HG02870 (cell line): ENCODE measurements at regions not wholly inside any gene's neighbourhood (a gene's known extent, or its start where the extent isn't known, plus 50 kb on each side); places are given as distances from the start of the nearest gene placed in this dataset.

Source experiments
- ATAC-seq: cut with Tn5 transposase; IDR thresholded peaks from one replicate; pipeline ENCODE4 v1.9.1; 2021; ENCODE audit warnings: mild to moderate bottlenecking, moderate library complexity; ENCODE audit not compliant: unreplicated experiment

DNA sequence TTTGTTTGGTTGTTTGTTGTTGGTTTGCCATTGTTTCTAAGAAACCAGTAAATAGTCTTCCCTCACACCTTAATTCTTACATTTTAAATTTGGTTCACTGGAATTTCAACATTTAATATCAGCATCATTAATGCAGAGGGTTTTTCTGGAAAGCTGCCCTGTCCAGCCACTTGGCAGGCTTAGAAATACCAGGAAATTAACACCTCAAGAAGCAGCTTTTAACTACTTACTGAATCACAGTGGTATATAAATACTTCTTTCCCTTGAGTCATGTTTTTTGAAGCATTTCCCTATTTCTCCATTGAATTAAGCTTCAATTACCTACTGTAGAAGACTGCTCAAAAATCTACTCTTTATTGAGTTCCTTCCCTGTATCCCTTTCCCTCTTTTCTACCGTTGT, 1221.1 kb upstream of the ADGRL3 start:
- ATAC-seq: no peak

DNA sequence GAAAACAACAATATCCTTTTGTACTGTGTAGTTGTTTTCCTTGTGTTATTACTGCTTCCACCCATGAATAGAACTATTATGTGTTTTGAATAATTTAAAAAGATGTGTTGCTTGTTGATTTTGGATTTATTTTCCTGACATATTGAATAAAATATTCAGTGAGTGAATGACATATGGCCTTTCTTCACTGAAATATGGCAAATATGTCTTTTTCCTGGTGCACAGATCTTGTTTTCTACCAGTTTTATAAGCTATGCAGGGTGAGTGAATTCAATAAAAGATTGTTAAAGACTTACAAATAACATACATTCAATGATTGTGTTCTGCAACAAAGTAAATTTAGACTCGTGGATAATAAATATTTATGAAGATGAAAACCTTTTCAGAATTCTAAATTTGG, 1216.3 kb upstream of the ADGRL3 start:
- ATAC-seq: no peak

DNA sequence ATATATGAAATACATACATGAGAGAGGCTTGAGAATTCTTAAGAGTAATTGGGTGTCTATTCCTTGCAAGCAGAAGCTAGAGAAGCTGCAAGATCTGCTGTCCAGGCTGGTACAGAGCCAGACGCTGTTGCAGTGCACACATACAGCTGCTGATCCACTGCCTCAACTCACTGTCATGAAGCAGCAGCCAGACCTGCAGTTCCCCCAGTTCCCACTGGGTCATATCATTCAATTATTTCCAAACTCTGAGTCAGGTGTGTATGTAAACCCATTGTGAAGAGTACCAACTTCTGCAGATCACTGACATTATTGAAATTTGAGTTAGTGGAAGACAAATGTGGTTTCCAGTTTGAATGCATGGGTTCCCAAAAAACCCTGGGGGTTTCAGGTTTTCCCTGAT, 1212.8 kb upstream of the ADGRL3 start:
- no peak for ATAC-seq

DNA sequence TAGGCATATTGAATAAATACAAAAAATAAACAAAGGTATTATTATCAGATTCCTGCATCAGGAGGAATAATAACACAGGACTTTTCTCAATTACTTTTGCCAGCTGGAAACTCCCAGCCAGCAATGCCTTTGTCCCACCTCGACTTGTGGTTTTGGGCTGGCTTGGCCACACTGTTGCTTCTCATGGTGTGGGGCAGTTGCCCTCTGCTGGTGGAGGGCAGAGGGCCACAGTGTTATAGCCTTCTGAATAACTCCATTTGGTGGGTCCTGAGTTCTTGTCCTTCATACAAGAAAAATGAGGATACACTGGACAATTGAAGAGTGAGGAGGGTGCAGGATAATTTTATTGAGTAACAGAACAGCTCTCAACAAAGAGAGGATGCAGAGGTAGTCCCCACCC, 1206.0 kb upstream of the ADGRL3 start:
- no peak for ATAC-seq

DNA sequence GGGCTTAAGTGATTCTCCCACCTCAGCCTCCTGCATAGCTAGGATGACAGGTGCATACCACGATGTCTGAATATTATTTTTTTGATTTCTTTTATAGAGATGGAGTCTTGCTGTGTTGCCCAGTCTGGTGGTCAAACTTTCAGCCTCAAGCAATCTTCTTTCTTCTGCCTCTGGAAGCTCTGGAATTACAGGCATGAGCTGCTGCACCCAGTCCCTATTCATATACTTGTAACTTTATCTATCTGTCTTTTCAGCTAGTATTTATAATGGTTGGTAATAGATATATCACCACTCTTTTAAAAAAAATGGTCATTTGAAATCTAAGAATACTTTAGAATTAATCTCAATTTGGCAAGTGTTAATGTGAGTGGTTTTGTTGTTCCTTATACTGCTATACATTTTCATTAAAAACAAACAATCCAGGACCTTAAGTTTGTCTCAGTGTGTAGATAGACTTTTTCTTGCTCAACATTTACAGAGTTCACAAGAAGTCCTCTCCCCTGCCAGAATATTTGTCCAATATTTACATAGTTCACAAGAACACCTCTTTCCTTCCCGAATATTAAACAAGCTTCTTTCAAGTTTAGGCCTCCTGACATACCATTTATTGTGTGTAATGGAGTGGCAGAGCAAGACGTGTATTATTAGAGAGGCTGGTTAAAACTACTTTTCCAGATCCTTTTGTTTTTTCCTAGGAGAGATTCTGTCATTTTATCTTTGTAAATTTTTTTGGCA, 1197.4 kb upstream of the ADGRL3 start:
- ATAC-seq: no peak

DNA sequence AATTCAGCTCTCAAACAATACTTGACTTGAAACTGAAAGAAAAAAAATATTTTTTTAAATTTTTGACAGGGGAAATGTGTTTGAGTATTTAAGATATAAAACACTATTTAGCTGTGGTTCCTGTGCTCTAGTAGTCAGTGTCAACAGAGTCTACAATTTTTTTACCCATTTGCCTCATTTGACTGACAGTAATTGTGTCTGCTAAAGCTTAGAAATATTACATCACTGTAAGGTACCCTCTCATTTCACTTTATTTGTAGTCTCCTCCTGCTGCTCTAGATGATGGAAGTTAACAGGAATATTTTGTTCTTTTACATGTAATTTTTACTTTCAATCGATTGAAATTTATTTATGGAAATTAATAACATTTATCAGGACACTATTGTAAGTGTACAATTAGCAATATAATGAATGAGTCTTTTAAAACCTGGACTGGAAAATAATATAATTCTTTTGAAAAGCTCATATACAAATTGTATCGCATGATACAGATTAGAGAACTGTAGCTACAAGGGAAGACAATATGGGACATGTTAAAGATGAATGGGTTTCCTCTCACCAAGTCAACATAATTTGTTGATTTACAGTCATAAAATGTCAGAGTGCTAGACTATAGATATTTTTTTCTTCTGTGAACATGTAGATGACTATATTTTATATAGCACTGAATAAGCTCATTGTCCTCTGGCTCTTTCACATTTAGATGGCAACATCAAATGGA, 1186.5 kb upstream of the ADGRL3 start:
- ATAC-seq: no peak

DNA sequence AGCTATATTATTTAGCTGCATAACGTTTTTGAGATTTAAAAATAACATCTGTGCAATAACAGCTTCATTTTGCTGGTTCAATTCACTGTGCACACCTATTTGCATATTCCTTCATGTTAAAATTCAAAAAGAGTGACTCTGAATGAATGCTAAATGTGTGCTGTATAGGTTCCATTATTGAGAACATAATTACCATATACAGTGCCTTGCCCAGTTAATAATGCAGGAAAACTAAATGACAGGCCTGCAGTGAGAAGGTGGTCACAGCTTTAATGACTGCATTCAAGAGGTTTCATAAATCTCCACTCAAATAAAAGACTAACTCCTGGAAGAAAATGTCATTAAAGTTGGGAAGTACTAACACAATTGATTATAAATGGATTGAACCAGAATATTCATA, 1183.2 kb upstream of the ADGRL3 start:
- no peak for ATAC-seq

DNA sequence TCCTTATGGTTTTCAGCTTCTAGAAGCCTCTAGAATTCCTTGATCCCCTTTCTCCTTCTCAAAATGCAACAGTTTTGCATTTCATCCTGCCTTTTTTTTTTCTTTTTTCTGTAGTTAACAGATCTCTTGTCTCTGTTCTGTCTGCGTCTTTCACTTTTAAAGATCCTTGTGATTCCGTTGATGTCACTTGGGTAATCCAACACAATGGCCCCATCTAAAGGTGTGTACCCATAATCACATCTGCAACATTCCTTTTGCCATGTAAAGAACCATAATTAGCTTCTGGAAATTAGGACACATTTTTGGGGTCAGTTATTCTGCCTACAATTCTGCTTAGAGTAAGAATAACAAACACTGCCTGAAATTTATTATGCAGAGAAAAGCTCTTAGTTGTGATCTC, 1180.9 kb upstream of the ADGRL3 start:
- no peak for ATAC-seq

DNA sequence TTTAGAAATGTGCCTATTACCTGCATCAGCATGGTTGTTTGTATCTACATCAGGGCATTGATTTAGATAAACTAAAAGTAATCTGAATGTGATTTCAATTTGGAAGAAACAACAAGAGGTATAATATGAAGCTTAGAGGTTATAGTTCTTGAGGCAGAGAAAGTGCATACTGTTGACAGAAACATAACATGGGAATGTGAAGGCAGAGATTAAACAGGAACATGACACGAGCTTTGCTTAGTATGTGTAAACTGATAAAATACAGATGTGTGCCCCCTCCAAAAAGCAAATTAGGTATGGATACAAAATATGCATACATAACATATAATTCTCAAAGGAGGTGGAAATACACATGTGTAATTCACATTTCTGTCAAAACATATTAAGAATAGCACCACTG, 1180.2 kb upstream of the ADGRL3 start:
- ATAC-seq: no peak

DNA sequence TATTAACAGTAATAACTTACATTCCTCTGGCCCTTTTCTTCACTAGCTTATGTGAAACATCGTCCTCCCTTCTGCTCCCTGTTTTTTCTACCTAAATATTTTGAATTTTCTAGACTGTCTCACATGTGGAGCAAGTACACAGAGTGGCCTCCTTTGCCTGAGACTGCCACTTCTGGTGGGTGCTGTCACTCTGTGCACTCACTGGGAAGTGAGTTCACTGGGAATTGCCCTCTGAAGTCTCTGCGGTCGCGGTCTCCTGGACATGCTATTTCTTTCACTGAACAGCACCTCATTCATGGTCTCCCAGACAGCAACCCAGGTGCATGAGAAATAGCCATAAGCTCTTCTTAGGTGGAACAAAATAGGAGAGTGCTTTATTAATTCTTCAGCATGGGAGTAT, 1179.7 kb upstream of the ADGRL3 start:
- ATAC-seq: no peak

DNA sequence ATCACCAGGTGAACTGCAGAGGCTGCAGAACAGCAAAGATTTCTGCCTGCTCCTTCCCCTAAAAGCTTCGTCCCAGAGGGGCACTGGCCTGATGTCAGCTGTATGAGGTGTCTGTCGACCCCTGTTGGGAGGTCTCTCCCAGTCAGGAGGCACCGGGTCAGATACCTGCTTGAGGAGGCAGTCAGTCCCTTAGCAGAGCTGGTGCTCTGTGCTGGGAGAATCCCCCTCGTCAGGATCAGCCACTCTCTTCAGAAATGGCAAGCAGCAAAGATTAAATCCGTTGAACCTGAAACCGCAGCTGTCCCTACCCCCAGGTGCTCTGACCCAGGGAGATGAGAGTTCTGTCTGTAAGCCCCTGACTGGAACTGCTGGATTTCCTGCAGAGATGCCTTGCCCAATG, 1166.3 kb upstream of the ADGRL3 start:
- ATAC-seq: no peak

DNA sequence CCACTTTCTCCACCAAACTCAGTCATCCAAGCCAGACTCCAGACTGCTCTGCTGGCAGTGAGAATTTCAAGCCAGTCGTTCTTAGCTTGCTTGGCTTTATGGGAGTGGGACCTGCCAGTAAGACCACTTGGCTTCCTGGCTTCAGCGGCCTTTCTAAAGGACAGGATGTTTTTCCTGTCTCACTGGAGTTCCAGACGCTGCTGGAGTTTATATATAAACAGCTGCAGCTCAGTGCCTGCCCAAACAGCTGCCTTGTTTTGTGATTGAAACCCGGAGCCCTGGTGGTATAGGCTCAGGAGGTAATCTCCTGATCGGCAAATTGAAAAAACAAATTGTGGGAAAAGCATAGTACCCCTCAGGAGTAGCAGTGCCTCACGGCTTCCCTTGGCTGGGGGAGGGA, 1165.8 kb upstream of the ADGRL3 start:
- ATAC-seq: no peak

DNA sequence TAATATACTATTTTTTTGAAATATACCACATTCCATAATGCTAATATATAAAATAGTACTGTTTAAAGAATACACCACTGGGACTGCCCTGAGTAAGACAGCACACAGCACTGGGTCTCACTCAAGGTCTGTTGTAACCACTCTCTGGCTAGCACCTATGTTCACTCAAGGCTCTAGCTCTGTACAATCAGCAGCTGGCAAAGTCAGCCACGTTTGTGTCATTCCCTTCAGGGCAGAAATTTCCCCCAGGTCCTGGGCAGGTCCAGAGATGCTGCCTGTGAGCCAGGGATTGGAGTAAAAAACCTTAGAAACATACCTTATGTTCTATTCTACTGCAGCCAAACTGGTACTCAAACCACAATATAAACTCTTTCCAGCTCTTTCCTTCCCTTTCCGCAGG, 1160.2 kb upstream of the ADGRL3 start:
- ATAC-seq: no peak

DNA sequence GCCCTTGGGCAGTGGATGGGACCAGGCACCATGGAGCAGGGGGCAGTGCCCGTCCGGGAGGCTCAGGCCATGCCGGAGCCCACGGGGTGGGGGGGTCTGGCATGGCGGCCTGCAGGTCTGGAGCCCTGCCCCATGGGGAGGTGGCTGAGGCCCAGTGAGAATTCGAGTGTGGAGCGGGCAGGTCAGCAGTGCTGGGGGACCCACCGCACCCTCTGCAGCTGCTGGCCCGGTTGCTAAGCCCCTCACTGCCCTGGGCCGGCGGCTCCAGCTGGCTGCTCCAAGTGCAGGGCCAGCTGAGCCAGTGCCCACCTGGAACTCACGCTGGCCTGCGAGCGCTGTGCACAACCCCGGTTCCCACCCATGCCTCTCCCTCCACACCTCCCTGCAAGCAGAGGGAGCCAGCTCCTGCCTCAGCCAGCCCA, 1157.9 kb upstream of the ADGRL3 start:
- ATAC-seq: no peak

DNA sequence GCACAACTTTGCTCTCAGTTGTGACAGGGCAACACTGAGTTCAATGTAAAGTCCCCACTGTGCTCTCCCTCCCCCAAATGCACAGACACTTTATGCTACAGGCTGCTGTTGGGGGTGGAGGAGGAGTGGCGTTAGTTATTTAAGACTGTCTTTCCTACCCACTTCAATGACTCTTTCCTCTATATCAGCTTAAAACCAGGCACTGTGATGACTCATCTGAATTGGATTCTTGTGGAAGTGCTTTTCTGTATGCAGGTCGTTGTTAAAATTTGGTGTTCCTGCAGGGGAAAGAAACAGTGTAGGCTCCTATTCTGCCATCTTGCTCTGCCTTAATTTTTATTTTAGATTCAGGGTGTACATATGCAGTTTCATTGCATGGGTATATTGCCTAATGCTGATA, 1157.2 kb upstream of the ADGRL3 start:
- ATAC-seq: no peak

DNA sequence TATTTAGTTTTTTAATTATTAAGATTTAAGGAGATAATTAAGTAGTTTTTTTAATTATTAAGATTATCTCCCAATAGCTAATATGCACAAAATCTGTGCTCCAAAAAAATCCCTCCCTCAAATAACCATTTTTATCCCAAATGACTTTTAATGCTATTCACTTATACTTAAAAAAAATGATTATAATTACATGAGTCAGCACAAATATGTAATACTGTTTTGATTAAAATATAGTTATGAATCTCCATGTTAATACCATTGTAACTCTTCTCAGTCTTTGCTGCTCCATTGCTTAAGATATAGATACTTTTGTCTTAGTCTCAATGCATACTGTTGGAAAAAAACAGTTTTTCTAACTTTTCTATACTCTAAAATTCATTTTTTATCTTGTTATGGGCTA, 1121.1 kb upstream of the ADGRL3 start:
- ATAC-seq: no peak

DNA sequence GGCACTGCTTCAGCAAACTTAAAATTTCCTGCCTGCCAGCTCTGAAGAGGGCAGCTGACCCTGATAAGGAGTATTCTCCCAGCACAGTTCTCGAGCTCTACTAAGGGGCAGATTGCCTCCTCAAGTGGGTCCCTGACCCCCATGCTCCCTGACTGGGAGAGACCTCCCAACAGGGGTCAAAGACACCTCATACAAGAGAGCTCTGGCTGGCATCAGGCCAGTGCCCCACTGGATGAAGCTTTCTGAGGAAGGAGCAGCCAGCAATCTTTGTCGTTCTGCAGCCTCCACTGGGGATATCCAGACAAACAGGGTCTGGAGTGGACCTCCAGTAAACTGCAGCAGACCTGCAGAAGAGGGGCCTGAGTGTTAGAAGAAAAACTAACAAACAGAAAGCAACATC, 1118.3 kb upstream of the ADGRL3 start:
- ATAC-seq: no peak

DNA sequence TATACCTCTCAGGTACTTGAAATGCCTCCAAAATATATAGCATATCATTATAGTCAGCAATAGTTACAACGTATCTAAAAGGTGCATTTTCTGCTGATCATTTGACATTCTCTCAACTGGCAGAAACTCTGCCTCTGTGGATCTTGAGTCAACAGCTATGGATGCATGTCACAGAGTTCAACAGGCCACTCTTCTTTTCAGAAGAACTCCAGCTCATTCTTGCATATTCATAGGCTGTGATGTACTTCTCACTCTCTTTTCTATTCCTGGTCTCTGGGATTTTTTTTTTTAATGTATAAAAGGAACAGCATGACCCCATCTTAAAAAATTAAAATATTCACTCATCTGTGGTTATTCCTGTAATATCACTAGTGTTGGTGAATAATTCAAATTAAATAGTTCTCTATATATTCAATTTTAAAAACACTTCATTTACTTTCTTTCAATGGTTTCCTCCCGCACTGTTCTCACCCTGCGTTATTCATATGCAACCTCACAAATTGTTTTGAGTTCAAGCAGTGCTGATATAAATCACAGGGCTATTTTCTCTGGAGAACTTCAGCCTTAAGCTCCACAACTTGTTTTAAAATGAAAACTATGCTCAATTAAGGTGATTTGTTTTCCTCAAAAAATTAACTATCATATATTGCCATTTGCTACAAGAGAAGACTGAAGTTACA, 1111.2 kb upstream of the ADGRL3 start:
- ATAC-seq: no peak

DNA sequence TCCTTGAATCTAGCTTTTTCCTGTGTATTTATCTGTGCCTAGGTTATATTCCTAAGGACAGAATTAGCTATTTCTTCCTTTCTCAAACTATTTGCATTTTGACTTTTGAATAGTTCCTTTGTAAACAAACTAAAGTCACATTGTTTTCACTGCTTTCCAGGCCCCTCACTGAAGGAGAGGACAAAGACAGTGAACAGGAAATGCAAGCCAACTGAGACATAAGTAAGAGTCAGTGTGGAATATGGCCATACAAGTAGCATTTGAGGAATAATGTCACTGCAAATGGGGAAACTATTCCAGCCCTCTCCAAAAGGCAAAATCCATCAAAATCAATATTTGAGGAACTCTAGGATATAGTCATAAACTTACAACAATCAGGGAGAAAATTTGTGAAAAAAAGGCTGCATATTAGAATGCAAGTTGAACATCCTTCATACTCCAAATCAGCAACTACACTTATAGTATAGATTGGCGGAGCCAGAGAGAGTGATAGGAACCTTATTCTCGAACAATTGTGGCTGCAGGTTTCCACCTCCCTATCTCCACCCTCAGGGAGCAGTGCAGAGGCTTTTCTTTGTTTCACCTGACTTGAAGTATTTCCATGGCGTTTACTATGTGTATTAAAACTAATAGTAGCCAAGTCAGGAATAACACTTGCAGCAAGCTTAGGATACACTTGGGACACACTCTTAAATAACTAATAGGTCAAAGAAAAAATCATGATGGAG, 1110.4 kb upstream of the ADGRL3 start:
- ATAC-seq: no peak

DNA sequence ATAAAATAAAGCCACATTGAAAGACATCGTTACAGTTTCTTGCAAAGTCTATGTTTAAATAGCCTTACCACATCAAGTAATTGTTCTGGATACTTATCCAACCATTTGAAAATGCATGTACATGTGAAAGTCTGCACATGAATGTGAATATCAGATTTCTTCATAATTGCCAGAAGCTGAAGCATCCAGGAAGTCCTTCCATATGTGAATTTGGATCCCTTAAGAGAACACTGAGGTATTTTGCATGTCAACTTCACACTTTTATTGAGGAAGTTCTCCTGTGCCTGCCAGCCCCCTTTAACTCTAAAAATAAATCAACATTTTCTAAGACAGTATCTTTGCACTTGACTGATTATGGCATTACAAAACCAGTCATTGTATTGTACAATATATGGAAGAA, 1103.5 kb upstream of the ADGRL3 start:
- no peak for ATAC-seq

DNA sequence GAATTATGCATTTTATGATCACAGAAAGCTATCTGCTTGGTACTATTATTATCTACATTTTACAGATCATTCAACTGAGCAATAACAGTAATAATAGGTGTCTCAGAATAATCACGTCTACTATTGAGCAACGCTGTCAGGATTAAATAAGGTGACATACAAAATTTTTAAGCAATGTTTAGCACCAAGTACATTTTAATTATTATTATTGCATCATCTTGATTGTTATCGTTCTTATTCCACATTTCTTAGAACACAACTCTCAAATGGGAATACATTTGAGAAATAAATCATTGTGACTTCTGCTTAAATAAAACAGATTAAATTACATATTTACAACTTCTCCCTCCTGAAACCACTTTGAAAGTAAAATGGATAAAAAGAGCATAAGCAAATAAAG, 1083.5 kb upstream of the ADGRL3 start:
- ATAC-seq: no peak
